Gastrocnemius medialis (tissue), 4 donors: ENCODE measurements at regions not wholly inside any gene's neighbourhood (a gene's known extent, or its start where the extent isn't known, plus 50 kb on each side); places are given as distances from the start of the nearest gene placed in this dataset.
A peak's percentile ranks its signal among the peaks of the same experiment; 100 is the strongest.

Source experiments
- ATAC-seq, 2 donors: fragments of 150-250 bp; one replicate each; pipeline ENCODE4 v1.9.1; 2016
- DNase-seq, 2 donors: peaks; one replicate each; pipeline ENCODE4 v3.0.0-alpha.2; 2019
- H3K27ac ChIP-seq, 4 donors: fragments of 200-600 bp; sonication (generic); 1 replicate in 1 of 4; 2 replicates in 3 of 4; pipeline ENCODE4 v1.5.1; 2016 to 2018; ENCODE audit warnings: mild to moderate bottlenecking in 2 of 4, moderate library complexity in 1 of 4
- H3K27me3 ChIP-seq, 3 donors: fragments of 200-600 bp; sonication (generic) in 2 of 3; 1 replicate in 1 of 3; 2 replicates in 2 of 3; pipeline versions ENCODE4 v1.5.1 to v1.6.0; 2016 to 2019; ENCODE audit warnings: mild to moderate bottlenecking in 1 of 3, moderate library complexity in 1 of 3
- H3K36me3 ChIP-seq, 2 donors: fragments of 200-600 bp; sonication (generic) in 1 of 2; one replicate each; pipeline ENCODE4 v1.5.1; 2017 to 2018
- H3K4me1 ChIP-seq, 2 donors: fragments of 200-600 bp; sonication (generic) in 1 of 2; one replicate each; pipeline ENCODE4 v1.5.1; 2016 to 2017; ENCODE audit warnings: mild to moderate bottlenecking in 2 of 2
- H3K4me3 ChIP-seq, 4 donors: fragments of 200-600 bp; sonication (generic) in 3 of 4; 1 replicate in 1 of 4; 2 replicates in 3 of 4; pipeline ENCODE4 v1.5.1; 2016 to 2019; ENCODE audit warnings: mild to moderate bottlenecking in 2 of 4
- H3K9me3 ChIP-seq, 3 donors: fragments of 200-600 bp; sonication (generic) in 2 of 3; 1 replicate in 1 of 3; 2 replicates in 2 of 3; pipeline ENCODE4 v1.5.1; 2016 to 2019
- CTCF ChIP-seq, 5 experiments: fragments of 450-650 bp in 3 of 5; fragments of 200-600 bp in 2 of 5; sonication (generic) in 2 of 5; IDR thresholded peaks in 4 of 5; conservative IDR thresholded peaks in 1 of 5; 1 replicate in 4 of 5; 2 replicates in 1 of 5; pipeline ENCODE4 v1.5.1; 2016 to 2019; ENCODE audit warnings: antibody characterized with exemption in 5 of 5, mild to moderate bottlenecking in 3 of 5, moderate library complexity in 3 of 5
- POLR2A ChIP-seq, 2 donors: fragments of 450-650 bp; IDR thresholded peaks; one replicate each; pipeline ENCODE4 v1.6.1; 2017; ENCODE audit warnings: antibody characterized with exemption in 2 of 2, mild to moderate bottlenecking in 2 of 2, moderate library complexity in 2 of 2
- in situ Hi-C, 4 donors: fragments of 200-750 bp; cut with MboI; loops; one replicate each; pipeline versions ENCODE4 v1.15.0 to v1.8.0; 2017; ENCODE audit warnings: low sequenced_read_pairs in 4 of 4
- intact Hi-C: fragments of 100-400 bp; cut with DNase I; formaldehyde crosslinking; loops from one replicate; pipeline ENCODE4 v1.15.1; 2023; ENCODE audit warnings: low total_unique reads

- TF ChIP-seq CTCF (IDR thresholded peaks at IDR 0.05 in 4 of 5, conservative IDR thresholded peaks at IDR 0.05 in 1 of 5) = no peak
- TF ChIP-seq POLR2A (IDR thresholded peaks at IDR 0.05) = no peak
- ATAC-seq (no peak), DNase-seq (no peak)
- H3K36me3 ChIP-seq = no peaks in the 10 kb centered on the region
- in situ Hi-C loops (no loop called here), intact Hi-C loops (no loop called here)
- no peaks in the 10 kb centered on the region for H3K27me3 ChIP-seq
- H3K4me3 ChIP-seq = no peak overlapping the region
- H3K4me1 ChIP-seq = no peaks in the 10 kb centered on the region
- no peaks in the 10 kb centered on the region for H3K9me3 ChIP-seq
- no peak overlapping the region for H3K27ac ChIP-seq
Measured at GRCh38 chrX:114077773-114078172, 506.1 kb upstream of the HTR2C start.

- H3K27me3 ChIP-seq = no peaks in the 10 kb centered on the region
- H3K4me3 ChIP-seq = no peak overlapping the region
- no peak overlapping the region for H3K27ac ChIP-seq
- peak in 1 of 5 experiments; percentile 26 for TF ChIP-seq CTCF (IDR thresholded peaks at IDR 0.05 in 4 of 5, conservative IDR thresholded peaks at IDR 0.05 in 1 of 5)
- no peak for TF ChIP-seq POLR2A (IDR thresholded peaks at IDR 0.05)
- H3K36me3 ChIP-seq = no peaks in the 10 kb centered on the region
- H3K4me1 ChIP-seq = no peaks in the 10 kb centered on the region
- DNase-seq = no peak
- no peaks in the 10 kb centered on the region for H3K9me3 ChIP-seq
- in situ Hi-C loops (no loop called here), intact Hi-C loops (no loop called here)
- ATAC-seq = no peak
Measured at GRCh38 chrX:114075073-114075673, 508.7 kb upstream of the HTR2C start.

- TF ChIP-seq POLR2A (IDR thresholded peaks at IDR 0.05) = no peak
- TF ChIP-seq CTCF (IDR thresholded peaks at IDR 0.05 in 4 of 5, conservative IDR thresholded peaks at IDR 0.05 in 1 of 5) = no peak
Measured at GRCh38 chrX:114073926-114074325, 510.0 kb upstream of the HTR2C start.

GRCh38 chrX:114071412-114071811, 512.5 kb upstream of the HTR2C start:
- H3K36me3 ChIP-seq = no peaks in the 10 kb centered on the region
- H3K27me3 ChIP-seq = no peaks in the 10 kb centered on the region
- no peak for TF ChIP-seq POLR2A (IDR thresholded peaks at IDR 0.05)
- TF ChIP-seq CTCF (IDR thresholded peaks at IDR 0.05 in 4 of 5, conservative IDR thresholded peaks at IDR 0.05 in 1 of 5) = no peak
- no peak overlapping the region for H3K27ac ChIP-seq
- intact Hi-C loops = no loop called here
- in situ Hi-C loops = no loop called here
- H3K4me1 ChIP-seq = no peaks in the 10 kb centered on the region
- DNase-seq (no peak), ATAC-seq (no peak)
- H3K4me3 ChIP-seq = no peak overlapping the region
- H3K9me3 ChIP-seq = no peaks in the 10 kb centered on the region

More at GRCh38 chrX:114073926-114074325, 510.0 kb upstream of the HTR2C start:
- Histone ChIP-seq H3K27ac (no peak overlapping the region), H3K36me3 (no peaks in the 10 kb centered on the region), H3K4me3 (no peak overlapping the region), H3K4me1 (no peaks in the 10 kb centered on the region), H3K27me3 (no peaks in the 10 kb centered on the region), H3K9me3 (no peaks in the 10 kb centered on the region)
- no peak for DNase-seq
- in situ Hi-C loops = no loop called here
- intact Hi-C loops = no loop called here
- no peak for ATAC-seq
